ENCODE measurements at regions not wholly inside any gene's neighbourhood (a gene's known extent, or its start where the extent isn't known, plus 50 kb on each side); places are given as distances from the start of the nearest gene placed in this dataset.

DNA sequence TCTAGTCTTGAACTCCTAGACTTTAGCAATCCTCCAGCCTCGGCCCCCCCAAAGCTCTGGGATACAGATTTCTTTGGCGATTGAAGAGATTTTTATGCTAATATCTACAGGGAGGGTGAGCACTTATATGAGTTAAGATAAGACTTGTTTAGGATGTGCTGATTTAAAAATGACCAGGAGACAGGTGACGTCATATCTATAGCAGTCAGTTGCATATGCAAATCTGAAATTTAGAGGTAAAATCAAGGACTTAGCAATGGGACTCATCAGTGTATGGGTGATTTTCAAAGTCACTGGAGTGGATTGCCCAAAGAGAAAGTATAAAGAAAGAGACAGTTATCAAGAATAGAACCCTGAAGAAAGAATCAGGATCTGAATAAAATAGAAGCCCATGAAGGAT is 394.5 kb downstream of the ADGRL2 start:
- TF ChIP-seq EZH2 (IDR thresholded peaks at IDR 0.05) (no peak), EZH2phosphoT487 (IDR thresholded peaks at IDR 0.05) (no peak)
- TF ChIP-seq, protein P1, sequence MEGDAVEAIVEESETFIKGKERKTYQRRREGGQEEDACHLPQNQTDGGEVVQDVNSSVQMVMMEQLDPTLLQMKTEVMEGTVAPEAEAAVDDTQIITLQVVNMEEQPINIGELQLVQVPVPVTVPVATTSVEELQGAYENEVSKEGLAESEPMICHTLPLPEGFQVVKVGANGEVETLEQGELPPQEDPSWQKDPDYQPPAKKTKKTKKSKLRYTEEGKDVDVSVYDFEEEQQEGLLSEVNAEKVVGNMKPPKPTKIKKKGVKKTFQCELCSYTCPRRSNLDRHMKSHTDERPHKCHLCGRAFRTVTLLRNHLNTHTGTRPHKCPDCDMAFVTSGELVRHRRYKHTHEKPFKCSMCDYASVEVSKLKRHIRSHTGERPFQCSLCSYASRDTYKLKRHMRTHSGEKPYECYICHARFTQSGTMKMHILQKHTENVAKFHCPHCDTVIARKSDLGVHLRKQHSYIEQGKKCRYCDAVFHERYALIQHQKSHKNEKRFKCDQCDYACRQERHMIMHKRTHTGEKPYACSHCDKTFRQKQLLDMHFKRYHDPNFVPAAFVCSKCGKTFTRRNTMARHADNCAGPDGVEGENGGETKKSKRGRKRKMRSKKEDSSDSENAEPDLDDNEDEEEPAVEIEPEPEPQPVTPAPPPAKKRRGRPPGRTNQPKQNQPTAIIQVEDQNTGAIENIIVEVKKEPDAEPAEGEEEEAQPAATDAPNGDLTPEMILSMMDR (IDR thresholded peaks at IDR 0.05) = no peak
- H3K36me3 ChIP-seq = no peaks in the 10 kb centered on the region
- no peaks in the 10 kb centered on the region for H4K20me1 ChIP-seq (ENCODE audit: low read depth)
- no peak overlapping the region for H3K4me2 ChIP-seq
- no peak overlapping the region for H3K4me3 ChIP-seq
- H3K27ac Mint-ChIP-seq = no peak overlapping the region
- H2AFZ ChIP-seq (replicated peaks) = no peak overlapping the region
- H3K79me2 ChIP-seq (ENCODE audit: low read depth) = no peaks in the 10 kb centered on the region
- H3K27me3 Mint-ChIP-seq (ENCODE audit: insufficient read depth, low read depth) = no peaks in the 10 kb centered on the region
- H3K4me3 Mint-ChIP-seq = no peak overlapping the region
- H3K4me1 ChIP-seq = no peaks in the 10 kb centered on the region
- no peak for DNase-seq (ENCODE audit: low spot score)
- H3K9me3 ChIP-seq (ENCODE audit: low read depth) = no peaks in the 10 kb centered on the region
- peaks cover 12% of the 10 kb centered on the region for H3K4me1 Mint-ChIP-seq
- H3F3A ChIP-seq (ENCODE audit: low read depth) = no peaks in the 10 kb centered on the region
- H3K36me3 Mint-ChIP-seq = no peaks in the 10 kb centered on the region
- no peaks in the 10 kb centered on the region for H3K27me3 ChIP-seq
- no peak overlapping the region for H3K9ac ChIP-seq
- no peaks in the 10 kb centered on the region for H3K9me3 Mint-ChIP-seq
- H3K27ac ChIP-seq = no peak overlapping the region

DNA sequence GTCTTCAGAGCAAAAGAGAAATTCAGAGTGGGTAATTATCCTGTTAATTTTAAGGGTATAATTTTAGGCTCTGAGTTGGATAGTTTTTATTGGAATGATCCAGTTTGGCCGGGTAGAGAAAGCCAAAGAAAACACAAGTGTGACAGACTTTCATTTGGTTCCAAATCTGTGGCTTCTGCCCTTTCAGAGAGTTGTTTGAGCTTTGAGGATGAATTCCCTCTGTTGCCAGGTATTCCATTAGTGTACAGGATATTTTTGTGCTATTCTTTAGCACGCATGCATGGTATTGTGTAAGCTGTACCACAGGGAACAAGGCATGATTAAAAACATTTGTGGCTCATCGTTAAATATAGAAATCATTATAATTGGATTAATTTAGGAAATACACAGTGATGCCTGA is 384.4 kb downstream of the ADGRL2 start:
- Histone ChIP-seq H3K9me3 (ENCODE audit: low read depth) (no peaks in the 10 kb centered on the region), H3F3A (ENCODE audit: low read depth) (no peaks in the 10 kb centered on the region), H3K27ac (no peak overlapping the region), H2AFZ (replicated peaks) (no peak overlapping the region), H3K4me3 (no peak overlapping the region), H3K4me1 (no peaks in the 10 kb centered on the region), H3K4me2 (no peak overlapping the region), H3K27me3 (no peaks in the 10 kb centered on the region), H4K20me1 (ENCODE audit: low read depth) (no peaks in the 10 kb centered on the region), H3K79me2 (ENCODE audit: low read depth) (no peaks in the 10 kb centered on the region), H3K9ac (no peak overlapping the region), H3K36me3 (no peaks in the 10 kb centered on the region)
- Mint-ChIP-seq H3K4me3 (no peak overlapping the region), H3K36me3 (no peaks in the 10 kb centered on the region), H3K27ac (no peak overlapping the region), H3K9me3 (no peaks in the 10 kb centered on the region), H3K27me3 (ENCODE audit: insufficient read depth, low read depth) (no peaks in the 10 kb centered on the region), H3K4me1 (no peaks in the 10 kb centered on the region)
- DNase-seq (ENCODE audit: low spot score) = no peak
- TF ChIP-seq EZH2phosphoT487 (IDR thresholded peaks at IDR 0.05) (no peak), EZH2 (IDR thresholded peaks at IDR 0.05) (no peak)
- TF ChIP-seq, protein P1 (IDR thresholded peaks at IDR 0.05) = no peak

DNA sequence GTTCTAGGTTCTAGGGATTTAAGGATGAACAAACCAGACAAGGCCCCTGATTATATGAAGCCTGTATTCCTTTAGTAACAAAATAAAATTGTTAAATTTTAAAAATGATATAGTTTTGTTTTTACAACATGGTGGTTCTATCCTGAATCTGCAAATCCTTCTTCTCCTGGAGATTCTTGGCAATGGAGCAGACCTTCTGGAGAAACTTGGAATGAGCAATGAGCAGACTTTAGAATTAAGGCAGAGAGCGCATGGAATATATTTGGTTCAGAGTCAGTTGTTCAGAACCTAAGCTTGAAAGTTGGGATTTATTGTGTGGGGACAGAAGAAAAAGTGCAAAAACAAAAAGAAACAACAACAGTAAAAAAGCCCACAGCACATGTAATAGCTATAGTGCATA is 381.1 kb downstream of the ADGRL2 start:
- Histone ChIP-seq H3K4me2 (no peak overlapping the region), H3K27me3 (no peaks in the 10 kb centered on the region), H4K20me1 (ENCODE audit: low read depth) (no peaks in the 10 kb centered on the region), H3K4me3 (no peak overlapping the region), H3K4me1 (no peaks in the 10 kb centered on the region), H3K36me3 (no peaks in the 10 kb centered on the region), H3K79me2 (ENCODE audit: low read depth) (no peaks in the 10 kb centered on the region), H3K9ac (no peak overlapping the region), H3K9me3 (ENCODE audit: low read depth) (no peaks in the 10 kb centered on the region), H2AFZ (replicated peaks) (no peak overlapping the region), H3F3A (ENCODE audit: low read depth) (no peaks in the 10 kb centered on the region), H3K27ac (no peak overlapping the region)
- no peaks in the 10 kb centered on the region for H3K27me3 Mint-ChIP-seq (ENCODE audit: insufficient read depth, low read depth)
- no peaks in the 10 kb centered on the region for H3K9me3 Mint-ChIP-seq
- DNase-seq (ENCODE audit: low spot score) = no peak
- H3K4me1 Mint-ChIP-seq = peaks cover 4% of the 10 kb centered on the region
- no peak overlapping the region for H3K27ac Mint-ChIP-seq
- no peak overlapping the region for H3K4me3 Mint-ChIP-seq
- TF ChIP-seq, protein P1 (IDR thresholded peaks at IDR 0.05) = no peak
- TF ChIP-seq EZH2 (IDR thresholded peaks at IDR 0.05) (no peak), EZH2phosphoT487 (IDR thresholded peaks at IDR 0.05) (no peak)
- H3K36me3 Mint-ChIP-seq = no peaks in the 10 kb centered on the region

DNA sequence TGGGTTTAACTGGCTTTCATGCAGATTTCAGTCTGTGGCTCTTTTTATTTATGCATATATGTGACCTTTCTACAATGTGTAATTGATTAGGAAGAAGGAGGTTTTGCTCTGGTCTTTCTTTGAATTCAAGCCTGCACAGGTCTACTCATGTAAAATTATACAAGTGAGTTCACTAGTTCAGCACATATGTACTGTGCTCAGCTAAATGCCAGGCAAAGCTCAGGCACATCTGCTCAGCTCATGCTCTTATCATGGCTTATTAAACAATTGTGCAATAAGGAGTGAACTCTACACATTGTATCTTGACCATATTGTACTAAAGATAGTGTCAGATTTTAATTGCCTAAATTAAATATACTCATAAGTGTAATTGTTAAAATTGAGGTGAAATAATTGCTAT is 378.4 kb downstream of the ADGRL2 start:
- H3K4me3 ChIP-seq = no peak overlapping the region
- H3K9ac ChIP-seq = no peak overlapping the region
- H3F3A ChIP-seq (ENCODE audit: low read depth) = no peaks in the 10 kb centered on the region
- Mint-ChIP-seq H3K36me3 (no peaks in the 10 kb centered on the region), H3K4me3 (no peak overlapping the region), H3K27ac (no peak overlapping the region), H3K9me3 (no peaks in the 10 kb centered on the region), H3K4me1 (peaks cover 4% of the 10 kb centered on the region), H3K27me3 (ENCODE audit: insufficient read depth, low read depth) (no peaks in the 10 kb centered on the region)
- H3K4me1 ChIP-seq = no peaks in the 10 kb centered on the region
- no peaks in the 10 kb centered on the region for H3K36me3 ChIP-seq
- H3K27me3 ChIP-seq = no peaks in the 10 kb centered on the region
- no peak overlapping the region for H2AFZ ChIP-seq (replicated peaks)
- H4K20me1 ChIP-seq (ENCODE audit: low read depth) = no peaks in the 10 kb centered on the region
- H3K9me3 ChIP-seq (ENCODE audit: low read depth) = no peaks in the 10 kb centered on the region
- H3K4me2 ChIP-seq = no peak overlapping the region
- H3K27ac ChIP-seq = no peak overlapping the region
- no peak for DNase-seq (ENCODE audit: low spot score)
- TF ChIP-seq, protein P1 (IDR thresholded peaks at IDR 0.05) = no peak
- TF ChIP-seq EZH2 (IDR thresholded peaks at IDR 0.05) (no peak), EZH2phosphoT487 (IDR thresholded peaks at IDR 0.05) (no peak)
- no peaks in the 10 kb centered on the region for H3K79me2 ChIP-seq (ENCODE audit: low read depth)
